Activated T-cell treated with anti-CD3 and anti-CD28 coated beads, Interleukin-2, amount 50 U/mL, for 48 hours (primary cell): ENCODE measurements at regions not wholly inside any gene's neighbourhood (a gene's known extent, or its start where the extent isn't known, plus 50 kb on each side); places are given as distances from the start of the nearest gene placed in this dataset.

Experiments
- DNase-seq, 2 experiments: peaks; one replicate each; pipeline ENCODE4 v3.0.0-alpha.2; 2020

- DNase-seq, result peak; percentile 71 to 72
These were observed 132.3 kb downstream of the SNAPC1 start for GRCh38 chr14:61894452-61895077.

- DNase-seq, result no peak
These were observed 135.1 kb downstream of the SNAPC1 start for GRCh38 chr14:61897300-61897699.

GRCh38 chr14:61898568-61898967, 136.3 kb downstream of the SNAPC1 start:
- DNase-seq, result no peak

- no peak for DNase-seq
These were observed 137.3 kb downstream of the SNAPC1 start for GRCh38 chr14:61899497-61899896.

- DNase-seq, result no peak
These were observed 142.7 kb downstream of the SNAPC1 start for GRCh38 chr14:61904946-61905345.

- DNase-seq, result no peak
These were observed 149.4 kb downstream of the SNAPC1 start for GRCh38 chr14:61911574-61911973.

- no peak for DNase-seq
These were observed 156.8 kb downstream of the SNAPC1 start for GRCh38 chr14:61918998-61919397.

GRCh38 chr14:61923348-61923747, 161.1 kb downstream of the SNAPC1 start:
- no peak for DNase-seq

GRCh38 chr14:61925043-61925442, 162.8 kb downstream of the SNAPC1 start:
- DNase-seq, result peak in 1 of 2 experiments; percentile 19

GRCh38 chr14:61925732-61926435, 163.7 kb downstream of the SNAPC1 start:
- DNase-seq, result no peak

- no peak for DNase-seq
These were observed 164.8 kb downstream of the SNAPC1 start for GRCh38 chr14:61927060-61927459.

- DNase-seq, result no peak
These were observed 165.3 kb downstream of the SNAPC1 start for GRCh38 chr14:61927520-61927919.

- DNase-seq, result no peak
These were observed 166.1 kb downstream of the SNAPC1 start for GRCh38 chr14:61928300-61928699.

- no peak for DNase-seq
These were observed 166.5 kb downstream of the SNAPC1 start for GRCh38 chr14:61928701-61929100.

GRCh38 chr14:61929651-61930050, 167.4 kb downstream of the SNAPC1 start:
- DNase-seq, result no peak

GRCh38 chr14:61930101-61930857, 168.1 kb downstream of the SNAPC1 start:
- DNase-seq, result no peak

- no peak for DNase-seq
These were observed 170.8 kb downstream of the SNAPC1 start for GRCh38 chr14:61932974-61933373.

- DNase-seq, result peak in 1 of 2 experiments; percentile 30
These were observed 172.2 kb downstream of the SNAPC1 start for GRCh38 chr14:61934385-61934784.

- DNase-seq, result no peak
These were observed 177.6 kb downstream of the SNAPC1 start for GRCh38 chr14:61939776-61940175.

- DNase-seq, result no peak
These were observed 178.6 kb downstream of the SNAPC1 start for GRCh38 chr14:61940666-61941420.

- no peak for DNase-seq
These were observed 179.4 kb downstream of the SNAPC1 start for GRCh38 chr14:61941421-61942150.

GRCh38 chr14:61948376-61948775, 186.2 kb downstream of the SNAPC1 start:
- DNase-seq, result no peak
